ENCODE measurements at regions not wholly inside any gene's neighbourhood (a gene's known extent, or its start where the extent isn't known, plus 50 kb on each side); places are given as distances from the start of the nearest gene placed in this dataset.

- no peak overlapping the region for H3K27ac ChIP-seq (ENCODE audit: low read depth, low read length)
- H2BK12ac ChIP-seq (ENCODE audit: low read length) = no peak overlapping the region
- no peak overlapping the region for H3K4me2 ChIP-seq (ENCODE audit: low read length)
- DNase-seq = no peak
- WGBS (ENCODE audit: extremely low coverage, insufficient coverage, insufficient read length) = no CpG with 5 or more reads among the region's 1 CpG
- no peak overlapping the region for H4K91ac ChIP-seq (ENCODE audit: low read depth, low read length)
- no peaks in the 10 kb centered on the region for H3K9me3 ChIP-seq (ENCODE audit: insufficient read depth, low read depth, low read length)
- H3K4me3 ChIP-seq (ENCODE audit: low read depth, low read length) = no peak overlapping the region
- no peaks in the 10 kb centered on the region for H3K79me1 ChIP-seq (ENCODE audit: low read length)
- H3K4me1 ChIP-seq (ENCODE audit: control insufficient read depth in 1 of 2, insufficient read depth in 2 of 2, low read length in 2 of 2) = no peaks in the 10 kb centered on the region
- no peak overlapping the region for H3K18ac ChIP-seq (ENCODE audit: low read length)
- H3K27me3 ChIP-seq (ENCODE audit: insufficient read depth, low read length) = no peaks in the 10 kb centered on the region
- H2BK120ac ChIP-seq (ENCODE audit: insufficient read depth, low read length, poor library complexity) = no peak overlapping the region
- H4K8ac ChIP-seq (ENCODE audit: low read depth, low read length) = no peak overlapping the region
- H4K12ac ChIP-seq (ENCODE audit: low read depth, low read length) = no peak overlapping the region
- no peak overlapping the region for H2AK5ac ChIP-seq (ENCODE audit: low read length)
- H3K23ac ChIP-seq (ENCODE audit: low read length) = no peak overlapping the region
- no peak overlapping the region for H2AFZ ChIP-seq (ENCODE audit: insufficient read depth, low read length, poor library complexity)
- no peak overlapping the region for H3K9ac ChIP-seq (ENCODE audit: low read length)
- H3K79me2 ChIP-seq (ENCODE audit: control insufficient read depth, insufficient read depth, low read length, poor library complexity) = no peaks in the 10 kb centered on the region
- no peak overlapping the region for H3K4ac ChIP-seq (ENCODE audit: low read depth, low read length)
- no peaks in the 10 kb centered on the region for H3K36me3 ChIP-seq (ENCODE audit: control insufficient read depth in 1 of 2, insufficient read depth in 2 of 2, low read length in 2 of 2)
- H3K14ac ChIP-seq (ENCODE audit: low read length) = no peak overlapping the region
- H2BK5ac ChIP-seq (ENCODE audit: low read depth, low read length, poor library complexity) = no peak overlapping the region
Observed at GRCh38 chr5:130714200-130714599, 450.9 kb downstream of the HINT1 start.

GRCh38 chr5:130712324-130712723, 452.7 kb downstream of the HINT1 start:
- no peak overlapping the region for H3K18ac ChIP-seq (ENCODE audit: low read length)
- H3K79me2 ChIP-seq (ENCODE audit: control insufficient read depth, insufficient read depth, low read length, poor library complexity) = no peaks in the 10 kb centered on the region
- no peak overlapping the region for H4K12ac ChIP-seq (ENCODE audit: low read depth, low read length)
- no peaks in the 10 kb centered on the region for H3K4me1 ChIP-seq (ENCODE audit: control insufficient read depth in 1 of 2, insufficient read depth in 2 of 2, low read length in 2 of 2)
- H2BK12ac ChIP-seq (ENCODE audit: low read length) = no peak overlapping the region
- no peak overlapping the region for H2AK5ac ChIP-seq (ENCODE audit: low read length)
- no peak for DNase-seq
- no peak overlapping the region for H2AFZ ChIP-seq (ENCODE audit: insufficient read depth, low read length, poor library complexity)
- no peaks in the 10 kb centered on the region for H3K27me3 ChIP-seq (ENCODE audit: insufficient read depth, low read length)
- no peak overlapping the region for H3K4ac ChIP-seq (ENCODE audit: low read depth, low read length)
- no peak overlapping the region for H3K27ac ChIP-seq (ENCODE audit: low read depth, low read length)
- no peaks in the 10 kb centered on the region for H3K9me3 ChIP-seq (ENCODE audit: insufficient read depth, low read depth, low read length)
- no peaks in the 10 kb centered on the region for H3K79me1 ChIP-seq (ENCODE audit: low read length)
- no CpG with 5 or more reads among the region's 1 CpG for WGBS (ENCODE audit: extremely low coverage, insufficient coverage, insufficient read length)
- H3K36me3 ChIP-seq (ENCODE audit: control insufficient read depth in 1 of 2, insufficient read depth in 2 of 2, low read length in 2 of 2) = no peaks in the 10 kb centered on the region
- H4K91ac ChIP-seq (ENCODE audit: low read depth, low read length) = no peak overlapping the region
- H3K4me3 ChIP-seq (ENCODE audit: low read depth, low read length) = no peak overlapping the region
- no peak overlapping the region for H2BK120ac ChIP-seq (ENCODE audit: insufficient read depth, low read length, poor library complexity)
- H3K4me2 ChIP-seq (ENCODE audit: low read length) = no peak overlapping the region
- H3K9ac ChIP-seq (ENCODE audit: low read length) = no peak overlapping the region
- H3K23ac ChIP-seq (ENCODE audit: low read length) = no peak overlapping the region
- H2BK5ac ChIP-seq (ENCODE audit: low read depth, low read length, poor library complexity) = no peak overlapping the region
- no peak overlapping the region for H3K14ac ChIP-seq (ENCODE audit: low read length)
- H4K8ac ChIP-seq (ENCODE audit: low read depth, low read length) = no peak overlapping the region

- Histone ChIP-seq H3K9ac (ENCODE audit: low read length) (no peak overlapping the region), H4K12ac (ENCODE audit: low read depth, low read length) (no peak overlapping the region), H3K14ac (ENCODE audit: low read length) (no peak overlapping the region), H3K18ac (ENCODE audit: low read length) (no peak overlapping the region), H2BK5ac (ENCODE audit: low read depth, low read length, poor library complexity) (no peak overlapping the region), H3K4me2 (ENCODE audit: low read length) (no peak overlapping the region), H3K36me3 (ENCODE audit: control insufficient read depth in 1 of 2, insufficient read depth in 2 of 2, low read length in 2 of 2) (no peaks in the 10 kb centered on the region), H3K4ac (ENCODE audit: low read depth, low read length) (no peak overlapping the region), H3K79me2 (ENCODE audit: control insufficient read depth, insufficient read depth, low read length, poor library complexity) (no peaks in the 10 kb centered on the region), H3K27ac (ENCODE audit: low read depth, low read length) (no peak overlapping the region), H3K27me3 (ENCODE audit: insufficient read depth, low read length) (no peaks in the 10 kb centered on the region), H4K91ac (ENCODE audit: low read depth, low read length) (no peak overlapping the region), H3K4me3 (ENCODE audit: low read depth, low read length) (no peak overlapping the region), H3K23ac (ENCODE audit: low read length) (no peak overlapping the region), H2AK5ac (ENCODE audit: low read length) (no peak overlapping the region), H3K79me1 (ENCODE audit: low read length) (no peaks in the 10 kb centered on the region), H3K4me1 (ENCODE audit: control insufficient read depth in 1 of 2, insufficient read depth in 2 of 2, low read length in 2 of 2) (no peaks in the 10 kb centered on the region), H2BK12ac (ENCODE audit: low read length) (no peak overlapping the region), H4K8ac (ENCODE audit: low read depth, low read length) (no peak overlapping the region), H2BK120ac (ENCODE audit: insufficient read depth, low read length, poor library complexity) (no peak overlapping the region), H2AFZ (ENCODE audit: insufficient read depth, low read length, poor library complexity) (no peak overlapping the region), H3K9me3 (ENCODE audit: insufficient read depth, low read depth, low read length) (no peaks in the 10 kb centered on the region)
- no CpG with 5 or more reads among the region's 4 CpGs for WGBS (ENCODE audit: extremely low coverage, insufficient coverage, insufficient read length)
- no peak for DNase-seq
Observed at GRCh38 chr5:130710596-130710995, 454.5 kb downstream of the HINT1 start.

- Histone ChIP-seq H4K91ac (ENCODE audit: low read depth, low read length) (no peak overlapping the region), H3K4me2 (ENCODE audit: low read length) (no peak overlapping the region), H3K4me3 (ENCODE audit: low read depth, low read length) (no peak overlapping the region), H3K23ac (ENCODE audit: low read length) (no peak overlapping the region), H3K9me3 (ENCODE audit: insufficient read depth, low read depth, low read length) (no peaks in the 10 kb centered on the region), H4K12ac (ENCODE audit: low read depth, low read length) (no peak overlapping the region), H3K9ac (ENCODE audit: low read length) (no peak overlapping the region), H3K27me3 (ENCODE audit: insufficient read depth, low read length) (no peaks in the 10 kb centered on the region), H2BK5ac (ENCODE audit: low read depth, low read length, poor library complexity) (no peak overlapping the region), H2AFZ (ENCODE audit: insufficient read depth, low read length, poor library complexity) (no peak overlapping the region), H3K4ac (ENCODE audit: low read depth, low read length) (no peak overlapping the region), H2BK12ac (ENCODE audit: low read length) (no peak overlapping the region), H3K18ac (ENCODE audit: low read length) (no peak overlapping the region), H3K79me2 (ENCODE audit: control insufficient read depth, insufficient read depth, low read length, poor library complexity) (no peaks in the 10 kb centered on the region), H3K27ac (ENCODE audit: low read depth, low read length) (no peak overlapping the region), H2BK120ac (ENCODE audit: insufficient read depth, low read length, poor library complexity) (no peak overlapping the region), H3K4me1 (ENCODE audit: control insufficient read depth in 1 of 2, insufficient read depth in 2 of 2, low read length in 2 of 2) (no peaks in the 10 kb centered on the region), H3K79me1 (ENCODE audit: low read length) (no peaks in the 10 kb centered on the region), H4K8ac (ENCODE audit: low read depth, low read length) (no peak overlapping the region), H3K36me3 (ENCODE audit: control insufficient read depth in 1 of 2, insufficient read depth in 2 of 2, low read length in 2 of 2) (no peaks in the 10 kb centered on the region), H3K14ac (ENCODE audit: low read length) (no peak overlapping the region), H2AK5ac (ENCODE audit: low read length) (no peak overlapping the region)
- WGBS (ENCODE audit: extremely low coverage, insufficient coverage, insufficient read length) = no CpG with 5 or more reads among the region's 3 CpGs
- DNase-seq = peak in 1 of 2 donors; percentile 3
Observed at GRCh38 chr5:130708754-130709153, 456.3 kb downstream of the HINT1 start.

Measured in trophoblast cell (in vitro differentiated cells and primary cell).